Body of pancreas (tissue), 4 donors: ENCODE measurements at regions not wholly inside any gene's neighbourhood (a gene's known extent, or its start where the extent isn't known, plus 50 kb on each side); places are given as distances from the start of the nearest gene placed in this dataset.

Experiments
- POLR2A ChIP-seq, 3 donors: fragments of 450-650 bp; IDR thresholded peaks; one replicate each; pipeline ENCODE4 v1.6.1; 2016; ENCODE audit warnings: antibody characterized with exemption in 3 of 3, mild to moderate bottlenecking in 2 of 3
- TF ChIP-seq, protein P1 (sequence below), 7 experiments: fragments of 450-650 bp in 4 of 7; fragments of 200-600 bp in 3 of 7; sonication (generic) in 3 of 7; IDR thresholded peaks; one replicate each; pipeline ENCODE4 v1.5.1; 2016 to 2019; ENCODE audit warnings: antibody characterized with exemption in 7 of 7

DNA sequence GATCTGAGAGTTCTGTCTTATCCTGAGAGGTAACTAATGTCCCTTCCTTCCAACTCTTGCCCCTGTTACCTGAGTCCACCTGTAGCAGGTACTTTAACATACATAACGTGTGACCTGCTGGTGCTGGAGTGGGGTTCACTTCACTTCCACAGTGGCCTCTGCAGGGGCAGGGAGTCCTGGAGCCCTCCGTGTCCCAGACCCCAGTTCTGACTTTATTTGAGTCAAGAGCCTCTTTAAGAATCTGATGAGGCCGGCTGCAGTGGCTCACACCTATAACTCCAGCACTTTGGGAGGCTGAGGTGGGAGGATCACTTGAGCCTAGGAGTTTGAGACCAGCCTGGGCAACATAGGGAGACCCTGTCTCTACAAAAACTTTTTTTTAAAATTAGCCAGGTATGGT is 117.0 kb upstream of the RET start:
- TF ChIP-seq, protein P1, sequence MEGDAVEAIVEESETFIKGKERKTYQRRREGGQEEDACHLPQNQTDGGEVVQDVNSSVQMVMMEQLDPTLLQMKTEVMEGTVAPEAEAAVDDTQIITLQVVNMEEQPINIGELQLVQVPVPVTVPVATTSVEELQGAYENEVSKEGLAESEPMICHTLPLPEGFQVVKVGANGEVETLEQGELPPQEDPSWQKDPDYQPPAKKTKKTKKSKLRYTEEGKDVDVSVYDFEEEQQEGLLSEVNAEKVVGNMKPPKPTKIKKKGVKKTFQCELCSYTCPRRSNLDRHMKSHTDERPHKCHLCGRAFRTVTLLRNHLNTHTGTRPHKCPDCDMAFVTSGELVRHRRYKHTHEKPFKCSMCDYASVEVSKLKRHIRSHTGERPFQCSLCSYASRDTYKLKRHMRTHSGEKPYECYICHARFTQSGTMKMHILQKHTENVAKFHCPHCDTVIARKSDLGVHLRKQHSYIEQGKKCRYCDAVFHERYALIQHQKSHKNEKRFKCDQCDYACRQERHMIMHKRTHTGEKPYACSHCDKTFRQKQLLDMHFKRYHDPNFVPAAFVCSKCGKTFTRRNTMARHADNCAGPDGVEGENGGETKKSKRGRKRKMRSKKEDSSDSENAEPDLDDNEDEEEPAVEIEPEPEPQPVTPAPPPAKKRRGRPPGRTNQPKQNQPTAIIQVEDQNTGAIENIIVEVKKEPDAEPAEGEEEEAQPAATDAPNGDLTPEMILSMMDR (IDR thresholded peaks at IDR 0.05): no peak
- TF ChIP-seq POLR2A (IDR thresholded peaks at IDR 0.05): no peak
